NCI-H187 treated with DMSO at 0.1 percent for 48 hours (cell line): ENCODE measurements at regions not wholly inside any gene's neighbourhood (a gene's known extent, or its start where the extent isn't known, plus 50 kb on each side); places are given as distances from the start of the nearest gene placed in this dataset.
A peak's percentile ranks its signal among the peaks of the same experiment; 100 is the strongest.
"Not testable (repeated sequence)": the region's sequence is repeated elsewhere in the genome, so short reads cannot be mapped to it uniquely, and the experiment has no call there.

Experiments used
- DNase-seq: peaks from one replicate; lab custom pipeline; 2025; lab: John Stamatoyannopoulos, UW

- DNase-seq = no peak
Observed at GRCh38 chr1:181948372-181948771, 113.1 kb downstream of the ZNF648 start.

- DNase-seq = no peak
Observed at GRCh38 chr1:181947441-181947840, 114.1 kb downstream of the ZNF648 start.

GRCh38 chr1:181936768-181937581 is 124.5 kb downstream of the ZNF648 start:
- peak; percentile 87 for DNase-seq

GRCh38 chr1:181936269-181936668 is 125.2 kb downstream of the ZNF648 start:
- no peak for DNase-seq

- no peak for DNase-seq
Observed at GRCh38 chr1:181931873-181932272, 129.6 kb downstream of the ZNF648 start.

GRCh38 chr1:181930187-181930586 is 131.3 kb downstream of the ZNF648 start:
- no peak for DNase-seq

- no peak for DNase-seq
Observed at GRCh38 chr1:181926697-181927096, 134.8 kb downstream of the ZNF648 start.

- not testable (repeated sequence) for DNase-seq
Observed at GRCh38 chr1:181924034-181924433, 137.5 kb downstream of the ZNF648 start.

GRCh38 chr1:181919542-181919941 is 142.0 kb downstream of the ZNF648 start:
- no peak for DNase-seq

- no peak for DNase-seq
Observed at GRCh38 chr1:181918880-181919525, 142.5 kb downstream of the ZNF648 start.

GRCh38 chr1:181911715-181912114 is 149.8 kb downstream of the ZNF648 start:
- no peak for DNase-seq

- DNase-seq = no peak
Observed at GRCh38 chr1:181910905-181911304, 150.6 kb downstream of the ZNF648 start.

- no peak for DNase-seq
Observed at GRCh38 chr1:181909010-181909409, 152.5 kb downstream of the ZNF648 start.

GRCh38 chr1:181906631-181907030 is 154.9 kb downstream of the ZNF648 start:
- DNase-seq = no peak

GRCh38 chr1:181905944-181906597 is 155.4 kb downstream of the ZNF648 start:
- no peak for DNase-seq

GRCh38 chr1:181898773-181899172 is 162.7 kb downstream of the ZNF648 start:
- DNase-seq = no peak

- DNase-seq = no peak
Observed at GRCh38 chr1:181896824-181897223, 164.7 kb downstream of the ZNF648 start.

GRCh38 chr1:181894439-181894859 is 167.1 kb downstream of the ZNF648 start:
- no peak for DNase-seq

GRCh38 chr1:181893937-181894336 is 167.6 kb downstream of the ZNF648 start:
- DNase-seq = no peak

- DNase-seq = not testable (repeated sequence)
Observed at GRCh38 chr1:181893150-181893549, 168.4 kb downstream of the ZNF648 start.

GRCh38 chr1:181872562-181872961 is 188.9 kb downstream of the ZNF648 start:
- no peak for DNase-seq

GRCh38 chr1:181863736-181864135 is 197.8 kb downstream of the ZNF648 start:
- DNase-seq = no peak

GRCh38 chr1:181863006-181863405 is 198.5 kb downstream of the ZNF648 start:
- DNase-seq = no peak
